ENCODE measurements at regions not wholly inside any gene's neighbourhood (a gene's known extent, or its start where the extent isn't known, plus 50 kb on each side); places are given as distances from the start of the nearest gene placed in this dataset.

DNA sequence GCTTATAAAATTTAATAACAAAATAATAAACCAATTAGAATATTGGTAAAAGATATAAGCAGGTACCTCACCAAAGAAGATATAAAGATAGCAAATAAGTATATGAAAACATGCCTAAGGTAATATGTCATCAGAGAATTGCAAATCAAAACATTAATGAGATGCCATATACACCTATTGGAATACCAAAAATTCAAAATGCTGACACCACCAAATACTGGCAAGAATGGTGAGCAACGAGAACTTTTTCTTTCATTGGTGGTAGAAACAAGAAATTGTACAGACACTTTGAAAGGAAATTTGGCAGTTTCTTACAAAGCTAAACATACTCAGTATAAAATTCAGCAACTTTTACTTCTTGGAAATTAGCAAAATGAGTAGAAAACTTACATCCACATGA, 346.9 kb upstream of the ROBO1 start:
- no peak overlapping the region for H3K27ac ChIP-seq
- H3K36me3 ChIP-seq (replicated peaks in 1 of 2): no peaks in the 10 kb centered on the region
- no peaks in the 10 kb centered on the region for H3K4me1 ChIP-seq (replicated peaks in 1 of 2)
- 72 to 97% (median 75%) methylated on average over 1 of the region's 1 CpG for WGBS, 4 donors
- TF ChIP-seq, protein P1, sequence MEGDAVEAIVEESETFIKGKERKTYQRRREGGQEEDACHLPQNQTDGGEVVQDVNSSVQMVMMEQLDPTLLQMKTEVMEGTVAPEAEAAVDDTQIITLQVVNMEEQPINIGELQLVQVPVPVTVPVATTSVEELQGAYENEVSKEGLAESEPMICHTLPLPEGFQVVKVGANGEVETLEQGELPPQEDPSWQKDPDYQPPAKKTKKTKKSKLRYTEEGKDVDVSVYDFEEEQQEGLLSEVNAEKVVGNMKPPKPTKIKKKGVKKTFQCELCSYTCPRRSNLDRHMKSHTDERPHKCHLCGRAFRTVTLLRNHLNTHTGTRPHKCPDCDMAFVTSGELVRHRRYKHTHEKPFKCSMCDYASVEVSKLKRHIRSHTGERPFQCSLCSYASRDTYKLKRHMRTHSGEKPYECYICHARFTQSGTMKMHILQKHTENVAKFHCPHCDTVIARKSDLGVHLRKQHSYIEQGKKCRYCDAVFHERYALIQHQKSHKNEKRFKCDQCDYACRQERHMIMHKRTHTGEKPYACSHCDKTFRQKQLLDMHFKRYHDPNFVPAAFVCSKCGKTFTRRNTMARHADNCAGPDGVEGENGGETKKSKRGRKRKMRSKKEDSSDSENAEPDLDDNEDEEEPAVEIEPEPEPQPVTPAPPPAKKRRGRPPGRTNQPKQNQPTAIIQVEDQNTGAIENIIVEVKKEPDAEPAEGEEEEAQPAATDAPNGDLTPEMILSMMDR (IDR thresholded peaks at IDR 0.05): no peak
- no peak for TF ChIP-seq POLR2A (IDR thresholded peaks at IDR 0.05)
- H3K27me3 ChIP-seq: no peaks in the 10 kb centered on the region
- no peak overlapping the region for H3K4me3 ChIP-seq
- no peak for DNase-seq
- intact Hi-C loops (cut with DNase I): no loop called here
- no peaks in the 10 kb centered on the region for H3K9me3 ChIP-seq (replicated peaks in 1 of 3)

DNA sequence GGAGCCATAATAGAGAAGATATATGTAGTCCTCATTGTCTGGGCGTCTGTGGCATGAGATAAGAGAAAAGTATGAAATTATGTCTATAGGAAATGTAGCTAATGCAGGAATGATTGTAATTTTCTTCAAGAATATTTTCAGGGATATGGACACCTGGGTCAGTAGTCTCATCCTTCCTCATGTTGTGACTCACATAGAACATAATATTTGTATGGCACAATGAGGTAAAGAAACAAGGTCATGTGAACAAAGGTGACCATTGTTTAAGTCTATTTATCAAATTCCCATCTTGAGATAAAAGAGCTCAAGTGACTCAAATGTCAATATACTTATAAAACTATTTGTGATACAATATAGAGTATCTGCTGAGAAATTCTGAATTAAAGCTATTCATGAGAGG, 345.5 kb upstream of the ROBO1 start:
- H3K9me3 ChIP-seq (replicated peaks in 1 of 3): no peaks in the 10 kb centered on the region
- 64 to 75% (median 67%) methylated on average over 1 of the region's 1 CpG for WGBS, 4 donors
- no peak overlapping the region for H3K4me3 ChIP-seq
- intact Hi-C loops (cut with DNase I): no loop called here
- no peaks in the 10 kb centered on the region for H3K36me3 ChIP-seq (replicated peaks in 1 of 2)
- no peaks in the 10 kb centered on the region for H3K27me3 ChIP-seq
- TF ChIP-seq, protein P1 (IDR thresholded peaks at IDR 0.05): no peak
- no peak for TF ChIP-seq POLR2A (IDR thresholded peaks at IDR 0.05)
- no peaks in the 10 kb centered on the region for H3K4me1 ChIP-seq (replicated peaks in 1 of 2)
- DNase-seq: no peak
- no peak overlapping the region for H3K27ac ChIP-seq

DNA sequence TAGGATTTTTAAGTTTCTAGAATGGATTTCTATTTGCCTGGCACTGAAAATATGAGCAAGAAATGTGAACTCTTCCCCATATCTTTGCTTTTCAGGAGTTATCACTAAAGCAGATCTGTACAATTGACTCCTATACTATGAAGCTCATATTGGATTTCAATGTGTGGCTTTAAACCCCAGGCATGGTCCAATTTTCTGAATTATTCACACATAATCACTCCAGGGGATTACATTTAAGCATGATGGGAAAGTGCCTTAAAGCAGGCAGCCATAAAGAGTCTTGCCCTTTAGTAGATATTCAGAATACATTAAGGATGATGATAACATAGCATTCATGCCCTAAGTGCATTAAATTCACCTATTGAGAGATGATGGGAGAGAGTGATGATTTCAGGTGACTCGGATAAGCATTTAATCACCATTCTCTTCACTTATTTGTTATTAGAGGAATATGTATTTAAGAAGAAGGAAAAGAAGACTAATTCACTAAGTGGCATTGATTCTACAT, 331.8 kb upstream of the ROBO1 start:
- Histone ChIP-seq H3K36me3 (replicated peaks in 1 of 2) (no peaks in the 10 kb centered on the region), H3K27me3 (no peaks in the 10 kb centered on the region), H3K27ac (no peak overlapping the region), H3K4me1 (replicated peaks in 1 of 2) (no peaks in the 10 kb centered on the region), H3K9me3 (replicated peaks in 1 of 3) (peaks cover 0 to 5% (median 0%) of the 10 kb centered on the region in 3 donors), H3K4me3 (no peak overlapping the region)
- 78 to 89% (median 87%) methylated on average over 1 of the region's 1 CpG for WGBS, 4 donors
- DNase-seq: no peak
- no peak for TF ChIP-seq POLR2A (IDR thresholded peaks at IDR 0.05)
- TF ChIP-seq, protein P1 (IDR thresholded peaks at IDR 0.05): no peak
- intact Hi-C loops (cut with DNase I): no loop called here

DNA sequence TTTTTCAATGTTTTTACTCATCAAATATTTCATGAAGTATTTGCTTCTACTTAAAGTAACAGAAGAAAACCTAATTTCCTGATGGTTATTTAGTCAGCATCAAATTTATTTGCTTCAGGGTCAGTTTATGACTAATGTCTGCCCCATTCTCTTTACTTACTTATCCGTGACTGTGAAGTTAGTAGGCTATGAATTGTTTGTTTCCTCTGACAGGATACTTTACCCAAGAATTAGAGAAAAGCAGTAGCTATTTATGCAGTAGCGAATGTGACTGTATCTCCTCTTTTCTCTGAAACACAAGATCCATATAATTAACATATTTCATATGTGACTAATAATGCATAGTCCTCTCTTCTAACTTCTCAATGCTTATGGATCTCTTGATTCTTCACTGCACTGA, 329.9 kb upstream of the ROBO1 start:
- Histone ChIP-seq H3K36me3 (replicated peaks in 1 of 2) (no peaks in the 10 kb centered on the region), H3K4me3 (no peak overlapping the region), H3K9me3 (replicated peaks in 1 of 3) (no peaks in the 10 kb centered on the region), H3K27me3 (no peaks in the 10 kb centered on the region), H3K27ac (no peak overlapping the region), H3K4me1 (replicated peaks in 1 of 2) (no peaks in the 10 kb centered on the region)
- DNase-seq: no peak
- TF ChIP-seq, protein P1 (IDR thresholded peaks at IDR 0.05): no peak
- no peak for TF ChIP-seq POLR2A (IDR thresholded peaks at IDR 0.05)
- intact Hi-C loops (cut with DNase I): no loop called here
- 59 to 63% (median 61%) methylated on average over 2 of the region's 2 CpGs for WGBS, 4 donors
